ENCODE measurements at regions not wholly inside any gene's neighbourhood (a gene's known extent, or its start where the extent isn't known, plus 50 kb on each side); places are given as distances from the start of the nearest gene placed in this dataset.

- no peak for TF ChIP-seq Cebpa-rat (IDR thresholded peaks at IDR 0.05)
- Histone ChIP-seq H3K4me2 (peak overlapping the region; percentile 38), H3K36me3 (no peaks in the 10 kb centered on the region), H3K4me3 (no peak overlapping the region), H3K9ac (no peak overlapping the region), H3K4me1 (peaks cover 63% of the 10 kb centered on the region), H3K27ac (peak overlapping the region; percentile 40; the same call in 1 of the 2 replicates), H3K27me3 (no peaks in the 10 kb centered on the region), H4K20me1 (no peaks in the 10 kb centered on the region), H3K9me3 (peaks cover 24% of the 10 kb centered on the region)
Measured at GRCh38 chr7:26959290-26959689, 94.9 kb upstream of the SKAP2 start.

DNA sequence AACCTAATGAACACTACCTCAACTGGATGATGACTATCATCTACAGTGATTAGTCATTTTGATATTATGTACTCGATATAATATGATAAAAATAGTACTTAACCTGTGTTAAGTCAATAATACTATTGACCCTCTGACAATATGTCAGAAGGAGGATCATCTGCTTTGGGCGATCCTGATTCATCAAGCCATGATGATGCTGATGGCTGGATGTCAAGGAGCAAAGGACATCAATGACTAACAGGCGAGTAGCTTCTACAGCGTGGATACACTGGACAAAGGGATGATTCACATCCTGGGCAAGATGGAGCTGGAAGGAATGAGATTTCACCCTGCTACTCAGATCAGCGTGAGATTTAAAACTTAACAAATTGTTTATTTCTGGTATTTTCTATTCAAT, 94.4 kb upstream of the SKAP2 start:
- TF ChIP-seq Cebpa-rat (IDR thresholded peaks at IDR 0.05), result no peak
- Histone ChIP-seq H4K20me1 (no peaks in the 10 kb centered on the region), H3K4me2 (peak overlapping the region; percentile 38; the same call in 1 of the 2 replicates), H3K27me3 (no peaks in the 10 kb centered on the region), H3K27ac (peak overlapping the region; percentile 40; the same call in 1 of the 2 replicates), H3K9ac (no peak overlapping the region), H3K4me1 (peaks cover 59% of the 10 kb centered on the region), H3K36me3 (no peaks in the 10 kb centered on the region), H3K4me3 (no peak overlapping the region), H3K9me3 (peaks cover 24% of the 10 kb centered on the region)

GRCh38 chr7:26955516-26955915, 91.1 kb upstream of the SKAP2 start:
- no peaks in the 10 kb centered on the region for H4K20me1 ChIP-seq
- TF ChIP-seq Cebpa-rat (IDR thresholded peaks at IDR 0.05), result no peak
- no peak overlapping the region for H3K4me2 ChIP-seq
- H3K27ac ChIP-seq, result no peak overlapping the region
- H3K9ac ChIP-seq, result no peak overlapping the region
- no peaks in the 10 kb centered on the region for H3K27me3 ChIP-seq
- peaks cover 65% of the 10 kb centered on the region for H3K4me1 ChIP-seq
- H3K36me3 ChIP-seq, result no peaks in the 10 kb centered on the region
- peaks cover 7% of the 10 kb centered on the region; the same call in 1 of the 2 replicates for H3K9me3 ChIP-seq
- H3K4me3 ChIP-seq, result no peak overlapping the region

DNA sequence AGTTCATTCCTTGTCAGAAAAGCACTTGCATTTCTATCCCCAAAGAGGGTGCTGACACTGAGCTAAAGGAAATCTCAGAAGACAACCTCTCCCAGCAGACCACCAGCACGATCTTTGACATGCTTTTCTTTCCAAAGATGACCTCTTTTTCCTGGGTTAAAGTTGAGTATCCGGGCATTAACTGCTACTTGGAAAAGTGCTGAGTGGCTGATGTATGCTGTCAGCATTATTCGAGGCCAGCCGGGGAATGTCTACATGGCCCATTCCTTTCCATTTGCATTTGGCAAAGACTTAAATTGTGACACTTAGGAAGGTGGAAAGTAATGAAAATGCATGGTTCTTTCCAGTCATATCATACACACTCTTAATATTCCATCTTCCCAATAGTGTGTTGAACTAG, 90.6 kb upstream of the SKAP2 start:
- Histone ChIP-seq H3K27ac (no peak overlapping the region), H3K36me3 (no peaks in the 10 kb centered on the region), H3K27me3 (no peaks in the 10 kb centered on the region), H3K4me3 (no peak overlapping the region), H3K9me3 (peaks cover 3% of the 10 kb centered on the region; the same call in 1 of the 2 replicates), H3K4me2 (no peak overlapping the region), H4K20me1 (no peaks in the 10 kb centered on the region), H3K4me1 (peaks cover 65% of the 10 kb centered on the region), H3K9ac (no peak overlapping the region)
- no peak for TF ChIP-seq Cebpa-rat (IDR thresholded peaks at IDR 0.05)

GRCh38 chr7:26951407-26951950, 87.1 kb upstream of the SKAP2 start:
- H3K9me3 ChIP-seq, result no peaks in the 10 kb centered on the region

GRCh38 chr7:26950889-26951288, 86.5 kb upstream of the SKAP2 start:
- Histone ChIP-seq H3K9me3 (no peaks in the 10 kb centered on the region), H3K9ac (no peak overlapping the region), H3K4me3 (no peak overlapping the region), H3K4me1 (peaks cover 61% of the 10 kb centered on the region), H3K27ac (no peak overlapping the region), H3K27me3 (no peaks in the 10 kb centered on the region), H4K20me1 (no peaks in the 10 kb centered on the region), H3K36me3 (no peaks in the 10 kb centered on the region), H3K4me2 (peak overlapping the region; percentile 59)
- TF ChIP-seq Cebpa-rat (IDR thresholded peaks at IDR 0.05), result no peak

More at GRCh38 chr7:26951407-26951950, 87.1 kb upstream of the SKAP2 start:
- H3K4me2 ChIP-seq, result peak overlapping the region; percentile 59
- H3K4me3 ChIP-seq, result no peak overlapping the region
- H3K9ac ChIP-seq, result no peak overlapping the region
- TF ChIP-seq Cebpa-rat (IDR thresholded peaks at IDR 0.05), result no peak
- no peaks in the 10 kb centered on the region for H3K36me3 ChIP-seq
- no peaks in the 10 kb centered on the region for H4K20me1 ChIP-seq
- peaks cover 67% of the 10 kb centered on the region for H3K4me1 ChIP-seq
- peak overlapping the region; percentile 6; the same call in 1 of the 2 replicates for H3K27ac ChIP-seq
- no peaks in the 10 kb centered on the region for H3K27me3 ChIP-seq

DNA sequence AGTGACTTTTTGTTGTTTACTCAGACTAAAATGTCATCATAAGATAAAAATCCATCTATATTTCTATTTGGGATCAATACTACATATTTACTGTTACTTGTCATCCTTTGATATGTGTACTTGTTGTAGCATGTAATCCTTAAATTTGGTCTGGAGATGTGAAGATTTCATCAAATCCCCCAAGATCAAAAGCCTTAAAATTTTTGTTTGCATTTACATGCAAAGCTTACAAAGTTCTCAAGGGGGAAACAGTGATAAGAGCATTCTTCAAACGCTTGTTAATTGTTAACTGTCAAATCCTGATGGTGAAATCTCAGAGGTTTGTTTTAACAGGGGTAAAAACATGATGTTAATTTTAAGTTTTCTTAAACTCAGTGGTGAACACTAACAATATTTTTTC, 84.9 kb upstream of the SKAP2 start:
- H3K27me3 ChIP-seq, result no peaks in the 10 kb centered on the region
- peak overlapping the region; percentile 31; the same call in 1 of the 2 replicates for H3K27ac ChIP-seq
- H3K4me3 ChIP-seq, result no peak overlapping the region
- H3K4me1 ChIP-seq, result peaks cover 64% of the 10 kb centered on the region
- H3K4me2 ChIP-seq, result peak overlapping the region; percentile 60
- H4K20me1 ChIP-seq, result no peaks in the 10 kb centered on the region
- no peaks in the 10 kb centered on the region for H3K9me3 ChIP-seq
- H3K36me3 ChIP-seq, result no peaks in the 10 kb centered on the region
- TF ChIP-seq Cebpa-rat (IDR thresholded peaks at IDR 0.05), result no peak
- no peak overlapping the region for H3K9ac ChIP-seq

DNA sequence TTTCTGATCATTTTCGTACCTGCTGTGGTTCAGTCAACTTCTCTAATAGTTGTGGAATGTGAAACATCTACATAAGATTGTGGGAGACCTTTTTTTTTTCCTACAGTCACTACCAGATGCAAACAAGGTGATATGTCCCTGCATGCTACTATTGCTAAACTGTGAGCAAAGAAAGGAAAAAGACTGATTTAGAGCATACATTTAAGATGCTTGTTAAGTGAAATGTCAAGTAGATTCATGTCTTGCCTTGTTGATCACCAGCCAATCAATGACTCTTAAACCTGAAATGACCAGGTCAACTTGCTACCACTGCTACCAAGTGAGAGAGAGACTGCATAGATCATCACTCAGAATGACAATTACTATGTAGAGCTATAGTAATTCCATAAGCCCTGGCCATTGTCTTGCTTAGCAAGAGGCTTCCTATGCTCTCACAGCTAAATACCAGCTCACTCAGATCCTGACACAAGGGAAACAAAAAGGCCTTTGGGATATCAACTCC, 84.3 kb upstream of the SKAP2 start:
- H3K9me3 ChIP-seq, result no peaks in the 10 kb centered on the region
- H3K36me3 ChIP-seq, result no peaks in the 10 kb centered on the region
- no peaks in the 10 kb centered on the region for H3K27me3 ChIP-seq
- H3K4me2 ChIP-seq, result peak overlapping the region; percentile 60
- H3K4me3 ChIP-seq, result no peak overlapping the region
- TF ChIP-seq Cebpa-rat (IDR thresholded peaks at IDR 0.05), result no peak
- peak overlapping the region; percentile 31; the same call in 1 of the 2 replicates for H3K27ac ChIP-seq
- peaks cover 69% of the 10 kb centered on the region for H3K4me1 ChIP-seq
- no peaks in the 10 kb centered on the region for H4K20me1 ChIP-seq
- H3K9ac ChIP-seq, result no peak overlapping the region

DNA sequence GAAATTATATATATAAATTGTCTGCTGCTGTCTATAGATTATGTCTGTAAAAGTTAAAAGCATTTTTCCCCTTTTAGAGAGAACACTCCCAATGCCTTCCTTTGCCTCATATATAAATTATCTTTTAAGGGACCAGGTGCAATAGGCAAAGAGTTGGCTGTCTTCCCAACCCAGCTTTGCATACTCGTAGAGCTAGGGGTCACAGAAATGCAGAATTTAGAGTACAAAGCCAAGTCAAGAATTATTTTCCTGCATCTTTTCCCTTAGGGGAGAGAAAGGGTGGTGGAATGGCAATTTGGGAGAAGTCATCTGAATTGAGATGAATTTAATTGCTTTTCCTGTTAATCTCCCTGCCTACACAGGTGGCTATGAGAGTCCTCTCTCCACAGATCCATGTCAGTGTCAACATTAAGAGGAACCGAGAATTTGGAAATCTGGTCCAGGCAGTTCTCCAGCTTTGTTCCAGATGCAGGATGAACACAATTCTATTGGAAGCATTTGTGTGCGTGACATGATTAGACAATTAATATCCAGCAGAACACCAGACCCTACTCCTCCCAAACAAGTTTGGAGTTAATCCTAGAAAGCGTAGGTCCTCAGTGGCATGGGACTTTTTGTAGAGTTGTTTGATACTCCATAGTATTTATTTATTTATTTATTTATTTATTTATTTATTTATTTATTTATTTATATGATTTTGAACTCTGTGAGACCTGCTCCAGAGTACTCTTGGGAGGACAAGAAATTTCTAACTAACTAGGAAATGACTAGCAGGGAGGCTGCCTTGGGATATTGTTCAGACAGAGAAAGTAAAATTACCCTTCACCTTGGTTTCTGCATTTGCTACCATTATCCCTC, 80.3 kb upstream of the SKAP2 start:
- Histone ChIP-seq H3K9ac (no peak overlapping the region), H3K4me3 (no peak overlapping the region), H3K27me3 (no peaks in the 10 kb centered on the region), H3K27ac (no peak overlapping the region), H3K4me1 (peaks cover 35% of the 10 kb centered on the region), H3K36me3 (no peaks in the 10 kb centered on the region), H3K4me2 (peak overlapping the region; percentile 25; the same call in 1 of the 2 replicates), H3K9me3 (no peaks in the 10 kb centered on the region), H4K20me1 (no peaks in the 10 kb centered on the region)
- TF ChIP-seq Cebpa-rat (IDR thresholded peaks at IDR 0.05), result no peak

Data from BLaER1 (cell line).